HCT116 (cell line): ENCODE measurements at regions not wholly inside any gene's neighbourhood (a gene's known extent, or its start where the extent isn't known, plus 50 kb on each side); places are given as distances from the start of the nearest gene placed in this dataset.

ENCODE experiments used
- ATAC-seq: fragments of 200-7000 bp; cut with Tn5 transposase; 2 replicates; pipeline ENCODE4 v1.9.1; 2020; ENCODE audit warnings: mild to moderate bottlenecking, moderate library complexity
- BruUV-seq: library from RNA; stranded (reverse); fragments of 400-500 nt; replicated peaks from 2 replicates; lab custom pipeline; 2021; lab: Mats Ljungman, UMichigan
- CTCF ChIA-PET: fragments of 300-600 bp; sonication (Branson Sonifier 250); formaldehyde crosslinking; loops from one replicate; lab custom pipeline; 2021; ENCODE audit warnings: antibody characterized with exemption; lab: Charles Lee
- POLR2A ChIA-PET: fragments of 300-600, 350-600 bp; sonication (Branson Sonifier 250); formaldehyde crosslinking; loops from one replicate; lab custom pipeline; 2021; ENCODE audit warnings: antibody characterized with exemption; lab: Charles Lee
- RAD21 ChIA-PET, 2 experiments: fragments of 300-600 bp; sonication (Branson Sonifier 250); formaldehyde crosslinking; loops; one replicate each; lab custom pipeline; 2023; ENCODE audit warnings: low total read pairs in 2 of 2; ENCODE audit not compliant: uncharacterized antibody in 2 of 2, unreplicated experiment in 2 of 2, low non-redundant PET in 1 of 2; lab: Charles Lee
- DNase-seq: peaks from one replicate; pipeline ENCODE4 v3.0.0-alpha.2; 2010; ENCODE audit warnings: low read depth, low spot score
- H2AFZ ChIP-seq: fragments of 200-600 bp; shearing (Covaris generic), sonication (generic); 2 replicates; pipeline ENCODE4 v1.6.1; 2017; ENCODE audit warnings: low read depth, mixed run types, mixed read lengths, antibody characterized with exemption, low read length; ENCODE audit not compliant: poor library complexity, severe bottlenecking
- H3K27ac ChIP-seq: 2 replicates; pipeline ENCODE4 v1.5.1; 2012; ENCODE audit warnings: low read depth, low read length
- H3K27me3 ChIP-seq: fragments of 200-600 bp; sonication (generic); 2 replicates; pipeline ENCODE4 v1.6.1; 2016; ENCODE audit warnings: mixed run types, low read length, mixed read lengths; ENCODE audit not compliant: insufficient read depth
- H3K36me3 ChIP-seq, 2 experiments: fragments of 200-500 bp in 1 of 2; fragments of 200-600 bp in 1 of 2; sonication (Bioruptor generic) in 1 of 2; sonication (generic) in 1 of 2; 2 replicates each; pipeline versions ENCODE4 v1.5.1 to v1.6.1; 2014 to 2016; ENCODE audit warnings: low read length in 2 of 2, inconsistent platforms in 1 of 2, mixed read lengths in 1 of 2, mixed run types in 1 of 2; ENCODE audit not compliant: insufficient read depth in 2 of 2, control insufficient read depth in 1 of 2
- H3K4me1 ChIP-seq, 2 experiments: fragments of 200-600 bp in 1 of 2; sonication (generic) in 1 of 2; 2 replicates each; pipeline versions ENCODE4 v1.5.1 to v1.6.1; 2012 to 2017; ENCODE audit warnings: low read length in 2 of 2, inconsistent platforms in 1 of 2, mild to moderate bottlenecking in 1 of 2, mixed read lengths in 1 of 2, mixed run types in 1 of 2, moderate library complexity in 1 of 2; ENCODE audit not compliant: insufficient read depth in 2 of 2, control insufficient read depth in 1 of 2
- H3K4me2 ChIP-seq: fragments of 200-600 bp; sonication (generic); 2 replicates; pipeline ENCODE4 v1.6.1; 2017; ENCODE audit warnings: mixed run types, low read length, mixed read lengths
- H3K4me3 ChIP-seq, 2 experiments: fragments of 200-600 bp in 1 of 2; sonication (generic) in 1 of 2; replicated peaks in 1 of 2; 2 replicates each; pipeline ENCODE4 v1.5.1; 2011 to 2016; ENCODE audit warnings: low read length in 2 of 2, control low read depth in 1 of 2, low read depth in 1 of 2, mild to moderate bottlenecking in 1 of 2, mixed read lengths in 1 of 2, mixed run types in 1 of 2
- H3K79me2 ChIP-seq: fragments of 200-600 bp; sonication (generic); 2 replicates; pipeline ENCODE4 v1.6.1; 2017; ENCODE audit warnings: mild to moderate bottlenecking, mixed run types, low read length, moderate library complexity, mixed read lengths; ENCODE audit not compliant: insufficient read depth
- H3K9ac ChIP-seq: fragments of 200-600 bp; sonication (generic); 2 replicates; pipeline ENCODE4 v1.6.1; 2016; ENCODE audit warnings: low read length, mixed read lengths
- H3K9me2 ChIP-seq: fragments of 200-600 bp; sonication (generic), shearing (Covaris generic); 2 replicates; pipeline ENCODE4 v1.6.1; 2017; ENCODE audit warnings: mixed run types, mild to moderate bottlenecking, moderate library complexity; ENCODE audit not compliant: insufficient read depth
- H3K9me3 ChIP-seq, 2 experiments: fragments of 200-500 bp in 1 of 2; fragments of 200-600 bp in 1 of 2; sonication (Bioruptor generic) in 1 of 2; sonication (generic) in 1 of 2; 2 replicates each; pipeline ENCODE4 v1.6.1; 2014 to 2017; ENCODE audit warnings: low read length in 2 of 2, mixed read lengths in 2 of 2, inconsistent platforms in 1 of 2, low read depth in 1 of 2, mild to moderate bottlenecking in 1 of 2, mixed run types in 1 of 2, moderate library complexity in 1 of 2; ENCODE audit not compliant: control insufficient read depth in 1 of 2, insufficient read depth in 1 of 2
- H4K20me1 ChIP-seq: fragments of 200-600 bp; sonication (generic), shearing (Covaris generic); 2 replicates; pipeline ENCODE4 v1.6.1; 2017; ENCODE audit warnings: mixed run types, mild to moderate bottlenecking, moderate library complexity; ENCODE audit not compliant: insufficient read depth
- ATF3 ChIP-seq: IDR thresholded peaks from 2 replicates; pipeline ENCODE4 v1.6.1; 2012
- CBX3 ChIP-seq: IDR thresholded peaks from 2 replicates; pipeline ENCODE4 v1.6.1; 2012; ENCODE audit warnings: low read depth
- CEBPB ChIP-seq: IDR thresholded peaks from 2 replicates; pipeline ENCODE4 v1.6.1; 2012; ENCODE audit warnings: low read depth
- CTCF ChIP-seq, 3 experiments: fragments of 200-600 bp in 1 of 3; sonication (generic) in 1 of 3; IDR thresholded peaks in 2 of 3; conservative IDR thresholded peaks in 1 of 3; 2 replicates each; pipeline ENCODE4 v1.5.1; 2012 to 2017; ENCODE audit warnings: low read depth in 2 of 3, low read length in 2 of 3, antibody characterized with exemption in 1 of 3, borderline replicate concordance in 1 of 3, control low read depth in 1 of 3, mild to moderate bottlenecking in 1 of 3, mixed read lengths in 1 of 3, mixed run types in 1 of 3, moderate library complexity in 1 of 3; ENCODE audit not compliant: insufficient read depth in 1 of 3
- ELF1 ChIP-seq: IDR thresholded peaks from 2 replicates; pipeline ENCODE4 v1.6.1; 2012; ENCODE audit warnings: low read depth, borderline replicate concordance
- EZH2 ChIP-seq: fragments of 200-600 bp; sonication (generic); IDR thresholded peaks from 2 replicates; pipeline ENCODE4 v1.6.1; 2017; ENCODE audit warnings: antibody characterized with exemption, mixed run types
- EZH2phosphoT487 ChIP-seq: fragments of 200-600 bp; IDR thresholded peaks from 2 replicates; pipeline ENCODE4 v1.6.1; 2018; ENCODE audit warnings: antibody characterized with exemption, borderline replicate concordance
- FOSL1 ChIP-seq: IDR thresholded peaks from 2 replicates; pipeline ENCODE4 v1.6.1; 2012; ENCODE audit warnings: low read depth
- MAX ChIP-seq: IDR thresholded peaks from 2 replicates; pipeline ENCODE4 v1.6.1; 2012
- POLR2A ChIP-seq: IDR thresholded peaks from 2 replicates; pipeline ENCODE4 v1.7.0; 2011; ENCODE audit warnings: borderline replicate concordance; ENCODE audit not compliant: insufficient read depth, insufficient read length; ENCODE audit errors: extremely low read depth
- POLR2AphosphoS5 ChIP-seq: IDR thresholded peaks from 2 replicates; pipeline ENCODE4 v1.6.1; 2011; ENCODE audit warnings: mild to moderate bottlenecking, low read depth, low read length, moderate library complexity
- RAD21 ChIP-seq: IDR thresholded peaks from 2 replicates; pipeline ENCODE4 v1.6.1; 2012; ENCODE audit warnings: low read depth, mild to moderate bottlenecking
- REST ChIP-seq: IDR thresholded peaks from 2 replicates; pipeline ENCODE4 v1.6.1; 2012; ENCODE audit warnings: low read depth
- SP1 ChIP-seq: IDR thresholded peaks from 2 replicates; pipeline ENCODE4 v1.6.1; 2012; ENCODE audit warnings: low read depth
- SRF ChIP-seq: IDR thresholded peaks from 2 replicates; pipeline ENCODE4 v1.6.1; 2012; ENCODE audit warnings: low read depth
- TCF7L2 ChIP-seq: IDR thresholded peaks from 2 replicates; pipeline ENCODE4 v1.7.0; 2011; ENCODE audit warnings: borderline replicate concordance, inconsistent platforms; ENCODE audit not compliant: insufficient read depth, insufficient read length; ENCODE audit errors: extremely low read depth
- ZBTB33 ChIP-seq: IDR thresholded peaks from 2 replicates; pipeline ENCODE4 v1.6.1; 2011; ENCODE audit warnings: mild to moderate bottlenecking, low read length, moderate library complexity; ENCODE audit not compliant: insufficient replicate concordance; ENCODE audit errors: extremely low read depth
- ZFX ChIP-seq: fragments of 450-650 bp; IDR thresholded peaks from 2 replicates; pipeline ENCODE4 v1.6.1; 2017
- ZNF274 ChIP-seq: fragments of 200-500 bp; sonication (Bioruptor generic); IDR thresholded peaks from 2 replicates; pipeline ENCODE4 v1.6.1; 2014; ENCODE audit warnings: mild to moderate bottlenecking, low read depth, low read length, inconsistent platforms
- intact Hi-C: fragments of 100-400 bp; cut with micrococcal nuclease; formaldehyde crosslinking; loops from 2 replicates; pipeline ENCODE4 v1.10.0; 2022

- H3K4me1 ChIP-seq: no peaks in the 10 kb centered on the region
- RAD21 ChIA-PET: no interaction called here
- ATAC-seq (no peak), DNase-seq (no peak)
- no TSS peak for BruUV-seq
- CTCF ChIA-PET: no interaction called here
- POLR2A ChIA-PET: no interaction called here
- H3K4me3 ChIP-seq: no peak overlapping the region
- TF ChIP-seq ATF3: no peak
- no peak for TF ChIP-seq ZFX
- TF ChIP-seq EZH2phosphoT487: no peak
- no peak for TF ChIP-seq CEBPB
- no peak for TF ChIP-seq ELF1
- TF ChIP-seq TCF7L2: no peak
- TF ChIP-seq ZNF274: no peak
- no peak for TF ChIP-seq POLR2A
- no peak for TF ChIP-seq RAD21
- no peak for TF ChIP-seq REST
- no peak for TF ChIP-seq SP1
- no peak for TF ChIP-seq POLR2AphosphoS5
- TF ChIP-seq MAX: no peak
- TF ChIP-seq ZBTB33: no peak
- TF ChIP-seq EZH2: no peak
- no peak for TF ChIP-seq FOSL1
- no peak for TF ChIP-seq CTCF (IDR thresholded peaks at IDR 0.05 in 2 of 3, conservative IDR thresholded peaks at IDR 0.05 in 1 of 3; ENCODE audit: borderline replicate concordance in 1 of 3, insufficient read depth in 1 of 3, low read depth in 2 of 3, low read length in 2 of 3)
- no peak for TF ChIP-seq CBX3
- TF ChIP-seq SRF: no peak
- H3K27me3 ChIP-seq: no peaks in the 10 kb centered on the region
- no peak overlapping the region for H2AFZ ChIP-seq
- no peak overlapping the region for H3K4me2 ChIP-seq
- H3K36me3 ChIP-seq: no peaks in the 10 kb centered on the region
- H3K9me2 ChIP-seq: no peaks in the 10 kb centered on the region; the same call in 1 of the 2 replicates
- H3K9me3 ChIP-seq: no peaks in the 10 kb centered on the region
- no peak overlapping the region for H3K27ac ChIP-seq
- H4K20me1 ChIP-seq: no peaks in the 10 kb centered on the region
- H3K79me2 ChIP-seq: no peaks in the 10 kb centered on the region
- intact Hi-C loops: no loop called here
- no peak overlapping the region for H3K9ac ChIP-seq
These were observed 553.4 kb downstream of the PLPP3 start for GRCh38 chr1:56025942-56026341.
